ENCODE measurements at regions not wholly inside any gene's neighbourhood (a gene's known extent, or its start where the extent isn't known, plus 50 kb on each side); places are given as distances from the start of the nearest gene placed in this dataset.

DNA sequence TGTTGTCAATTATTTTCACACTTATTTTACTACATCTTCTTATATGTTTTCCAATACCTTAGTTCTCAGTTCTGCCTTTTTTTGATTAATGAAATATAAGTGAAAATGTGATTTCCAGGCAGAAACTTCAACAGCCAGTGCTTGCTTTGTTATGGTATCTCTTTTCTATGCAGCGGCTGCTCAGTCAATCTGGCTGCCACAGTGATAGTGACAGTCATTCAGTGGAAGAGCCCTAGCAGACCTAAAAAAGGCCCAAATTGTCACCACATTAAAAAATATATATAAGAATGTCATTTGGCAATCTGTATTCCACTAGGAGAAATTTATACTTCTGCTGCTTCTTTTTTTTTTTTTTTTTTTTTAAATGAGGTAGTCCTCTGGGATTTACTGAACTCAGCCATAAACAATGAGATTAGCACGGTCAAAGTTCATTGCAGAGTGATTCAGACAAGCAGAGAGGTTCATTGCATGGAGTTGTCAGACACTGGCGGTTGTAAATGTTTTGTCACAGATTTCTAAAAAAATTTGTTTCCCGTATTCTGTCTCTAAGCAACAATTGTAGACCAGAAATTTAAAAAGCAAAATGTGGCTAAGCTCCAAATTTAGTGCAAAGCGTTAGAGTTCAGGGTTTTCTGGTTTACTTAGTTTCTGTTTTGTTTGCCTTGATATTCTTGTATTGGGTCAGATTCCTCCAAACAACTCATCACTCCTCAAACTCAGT lies 94.7 kb upstream of the PRR20A start:
- in situ Hi-C loops (cut with HindIII; ENCODE audit: low pct_unique_long_range_greater_than_20kb, low sequenced_read_pairs), result no loop called here
- peak; percentile 1 for DNase-seq (ENCODE audit: low read depth)

DNA sequence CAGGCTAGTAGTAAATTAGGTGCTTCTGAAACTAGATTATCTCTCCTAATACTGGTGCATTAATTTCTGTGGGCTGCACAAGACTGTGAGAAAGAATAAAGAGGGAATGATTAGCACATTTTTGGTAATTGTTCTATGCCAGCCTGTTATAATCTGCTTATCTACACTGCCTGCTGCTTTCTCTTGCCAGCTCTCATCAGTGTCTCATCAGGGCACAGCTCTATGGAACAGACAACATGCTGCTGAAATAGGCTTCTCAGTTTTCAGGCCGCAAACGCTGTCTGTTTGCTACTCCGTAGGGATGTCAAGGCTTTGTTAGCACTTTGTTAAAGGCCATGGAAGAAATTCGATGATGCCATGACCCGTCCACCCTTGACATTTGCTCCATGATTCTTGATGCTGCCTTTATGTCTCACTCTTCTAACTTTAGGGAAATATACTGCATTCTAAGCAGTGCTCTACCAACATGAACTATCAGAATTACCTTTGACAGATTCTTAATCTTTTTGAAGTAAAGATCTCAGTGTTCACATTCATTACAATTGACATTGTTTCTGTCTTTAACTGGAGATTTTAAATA lies 84.0 kb upstream of the PRR20A start:
- DNase-seq (ENCODE audit: low read depth), result no peak
- in situ Hi-C loops (cut with HindIII; ENCODE audit: low pct_unique_long_range_greater_than_20kb, low sequenced_read_pairs), result no loop called here

DNA sequence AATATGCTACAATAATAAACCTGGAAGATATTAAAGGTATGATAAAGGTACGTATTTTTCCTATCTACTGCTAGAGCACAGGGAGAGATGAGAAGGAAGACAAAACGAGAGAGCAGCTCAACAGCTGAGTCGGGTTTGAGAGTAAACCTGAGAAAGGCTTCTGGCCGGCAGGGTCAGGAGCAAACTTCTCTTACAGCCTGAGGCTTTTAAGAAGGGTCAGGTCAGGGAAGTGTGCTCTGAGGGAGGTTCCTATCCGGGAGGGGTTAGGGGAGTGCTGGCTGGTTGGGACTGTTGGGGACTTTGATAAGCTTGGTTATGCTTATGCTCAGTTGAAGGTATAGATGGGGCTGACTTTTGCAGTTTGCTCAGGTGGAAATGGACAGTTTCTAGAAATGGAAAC lies 77.7 kb upstream of the PRR20A start:
- DNase-seq (ENCODE audit: low read depth), result no peak
- in situ Hi-C loops (cut with HindIII; ENCODE audit: low pct_unique_long_range_greater_than_20kb, low sequenced_read_pairs), result no loop called here

- in situ Hi-C loops (cut with HindIII; ENCODE audit: low pct_unique_long_range_greater_than_20kb, low sequenced_read_pairs), result no loop called here
- DNase-seq (ENCODE audit: low read depth), result no peak
Observed at GRCh38 chr13:57073983-57074382, 66.7 kb upstream of the PRR20A start.

- in situ Hi-C loops (cut with HindIII; ENCODE audit: low pct_unique_long_range_greater_than_20kb, low sequenced_read_pairs), result no loop called here
- DNase-seq (ENCODE audit: low read depth), result no peak
Observed at GRCh38 chr13:57075588-57075987, 65.1 kb upstream of the PRR20A start.

DNA sequence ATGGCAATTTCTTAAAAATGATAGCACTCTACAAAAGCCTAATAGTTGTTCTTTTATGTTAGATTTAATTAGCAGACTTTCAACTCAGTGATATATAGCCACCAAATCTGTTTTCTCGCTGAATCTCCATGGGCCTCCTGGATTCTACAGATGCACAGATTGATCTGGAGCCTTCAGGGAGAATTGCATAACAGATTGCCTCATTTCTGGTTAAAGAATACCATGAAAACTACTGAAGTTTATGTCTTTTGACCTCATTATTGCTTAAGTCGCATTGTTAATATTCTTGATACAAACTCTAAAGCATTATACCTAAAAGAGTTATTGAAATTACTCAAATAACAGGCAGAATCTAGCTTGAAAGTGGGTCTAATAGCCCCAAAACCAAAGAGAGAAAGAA lies 53.7 kb upstream of the PRR20A start:
- in situ Hi-C loops (cut with HindIII; ENCODE audit: low pct_unique_long_range_greater_than_20kb, low sequenced_read_pairs), result no loop called here
- DNase-seq (ENCODE audit: low read depth), result no peak

Measured in Caki2 (cell line).